ENCODE measurements at regions not wholly inside any gene's neighbourhood (a gene's known extent, or its start where the extent isn't known, plus 50 kb on each side); places are given as distances from the start of the nearest gene placed in this dataset.

- DNase-seq (ENCODE audit: low spot score): no peak
Observed at GRCh38 chr4:13036841-13037240, 447.3 kb downstream of the RAB28 start.

GRCh38 chr4:13032936-13033335 is 451.2 kb downstream of the RAB28 start:
- no peak for DNase-seq (ENCODE audit: low spot score)

GRCh38 chr4:13024147-13025105 is 459.7 kb downstream of the RAB28 start:
- DNase-seq (ENCODE audit: low spot score): no peak

DNA sequence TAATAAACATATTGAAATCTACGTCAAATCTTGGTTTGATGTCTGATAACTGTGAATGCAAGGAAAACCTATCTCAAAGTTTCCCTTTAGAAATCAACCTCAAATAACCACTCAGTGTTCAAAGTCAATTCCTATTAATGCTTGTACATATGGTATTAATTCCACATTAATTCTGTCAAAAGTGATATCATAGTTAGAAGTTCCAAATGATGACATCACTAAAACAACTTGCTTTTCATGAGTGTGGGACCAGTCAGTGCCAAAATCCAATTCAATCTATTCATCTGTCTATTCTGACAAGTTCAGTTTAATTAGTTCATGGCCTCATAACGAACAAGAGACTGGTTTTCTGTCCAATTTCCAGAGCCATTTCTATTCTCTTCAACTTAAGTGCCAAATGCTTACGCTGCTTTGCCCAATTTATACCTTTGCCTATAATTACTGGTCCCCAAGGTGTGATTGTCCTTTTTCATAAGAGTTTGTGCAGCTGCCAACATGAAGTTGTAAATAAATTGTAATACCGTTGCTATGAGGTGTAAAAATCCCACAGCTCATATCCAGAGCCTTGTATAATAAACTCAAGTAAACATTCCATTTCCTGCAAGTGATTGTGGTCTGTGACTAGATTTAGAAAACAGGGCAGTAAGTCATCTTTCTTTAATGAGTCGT is 476.2 kb downstream of the RAB28 start:
- no peak for DNase-seq (ENCODE audit: low spot score)

DNA sequence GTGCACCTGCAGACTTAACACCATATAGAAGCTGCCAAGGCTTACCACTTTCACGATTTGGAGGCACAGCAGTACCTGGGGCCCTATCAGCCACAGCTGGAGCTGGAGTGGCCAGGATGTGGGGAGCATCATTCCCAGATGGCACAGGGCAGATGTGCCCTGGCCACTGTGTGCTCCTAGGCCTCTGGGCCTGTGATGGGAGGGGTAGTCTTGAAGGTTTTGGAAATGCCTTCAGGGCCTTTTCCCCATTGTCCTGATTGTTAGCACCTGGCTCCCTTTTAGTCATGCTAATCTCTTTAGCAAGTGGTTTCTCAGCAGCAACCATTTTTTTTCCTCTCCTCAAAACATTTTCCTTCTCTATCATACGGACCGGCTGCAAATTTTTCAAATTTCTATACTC is 490.2 kb downstream of the RAB28 start:
- DNase-seq (ENCODE audit: low spot score): no peak

GRCh38 chr4:12987284-12987683 is 496.9 kb downstream of the RAB28 start:
- DNase-seq (ENCODE audit: low spot score): no peak

- DNase-seq (ENCODE audit: low spot score): no peak
Observed at GRCh38 chr4:12979797-12980196, 504.3 kb downstream of the RAB28 start.

GRCh38 chr4:12978310-12978709 is 505.8 kb downstream of the RAB28 start:
- DNase-seq (ENCODE audit: low spot score): no peak

GRCh38 chr4:12975511-12975910 is 508.6 kb downstream of the RAB28 start:
- DNase-seq (ENCODE audit: low spot score): no peak

GRCh38 chr4:12973522-12973921 is 510.6 kb downstream of the RAB28 start:
- DNase-seq (ENCODE audit: low spot score): no peak

DNA sequence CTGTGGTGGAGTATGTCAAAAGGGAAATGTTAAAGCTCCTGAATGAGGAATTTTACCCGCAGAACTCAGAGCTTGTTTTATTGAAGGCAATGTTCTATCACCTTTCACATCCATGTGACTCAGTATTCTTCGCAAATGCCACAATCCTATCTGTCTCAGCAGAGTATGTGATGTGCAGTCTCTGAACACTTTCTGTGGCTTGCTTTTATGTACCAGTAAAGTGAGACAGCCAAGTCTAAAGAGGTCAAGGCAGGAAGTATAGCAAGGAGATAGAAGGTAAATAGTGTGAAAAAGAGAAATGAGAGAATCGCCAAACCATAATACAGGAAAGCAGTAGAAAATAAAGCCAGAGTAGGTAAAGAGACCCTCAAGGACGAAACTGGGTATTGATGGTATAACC is 515.8 kb downstream of the RAB28 start:
- no peak for DNase-seq (ENCODE audit: low spot score)

GRCh38 chr4:12966726-12967125 is 517.4 kb downstream of the RAB28 start:
- DNase-seq (ENCODE audit: low spot score): no peak

- no peak for DNase-seq (ENCODE audit: low spot score)
Observed at GRCh38 chr4:12965334-12965733, 518.8 kb downstream of the RAB28 start.

GRCh38 chr4:12963912-12964311 is 520.2 kb downstream of the RAB28 start:
- DNase-seq (ENCODE audit: low spot score): no peak

- no peak for DNase-seq (ENCODE audit: low spot score)
Observed at GRCh38 chr4:12963291-12963690, 520.8 kb downstream of the RAB28 start.

- no peak for DNase-seq (ENCODE audit: low spot score)
Observed at GRCh38 chr4:12961713-12962112, 522.4 kb downstream of the RAB28 start.

- no peak for DNase-seq (ENCODE audit: low spot score)
Observed at GRCh38 chr4:12958436-12958835, 525.7 kb downstream of the RAB28 start.

DNA sequence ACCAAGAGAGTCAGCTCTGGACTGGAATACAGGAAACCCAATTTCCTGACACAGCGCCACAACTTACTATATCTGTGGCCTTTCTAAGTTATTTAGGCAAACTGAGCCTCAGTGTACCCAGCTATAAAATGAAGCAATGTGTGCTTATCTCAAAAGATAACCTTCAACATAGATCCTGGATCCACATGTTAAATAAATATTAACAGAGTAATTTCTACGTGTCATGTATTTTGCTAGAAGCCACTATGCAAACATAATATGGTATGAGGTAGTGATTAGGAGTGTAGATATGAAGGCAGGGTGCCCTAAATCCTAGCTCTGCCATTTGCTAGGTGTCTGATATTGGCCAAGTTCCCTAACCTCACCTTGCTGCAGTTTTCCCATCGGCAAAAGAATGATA is 527.0 kb downstream of the RAB28 start:
- DNase-seq (ENCODE audit: low spot score): no peak

DNA sequence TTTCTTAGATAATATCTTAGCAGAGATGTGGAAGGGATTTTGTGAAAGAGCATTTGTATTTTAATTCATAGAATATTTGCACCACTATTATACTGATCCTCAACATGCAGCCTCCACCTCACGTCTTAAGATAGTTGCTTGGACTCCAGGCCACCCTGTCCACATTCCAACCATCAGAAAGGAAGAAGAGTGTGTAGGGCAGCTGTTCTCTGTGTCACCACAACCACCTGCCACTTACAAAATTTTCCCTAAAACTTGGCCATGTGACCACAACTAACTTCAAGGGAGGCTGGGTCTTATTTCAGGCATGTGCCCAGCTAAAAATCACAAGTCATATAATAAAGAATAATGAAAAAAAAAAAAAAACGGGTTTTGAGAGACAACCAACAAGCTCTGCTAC is 528.1 kb downstream of the RAB28 start:
- no peak for DNase-seq (ENCODE audit: low spot score)

DNA sequence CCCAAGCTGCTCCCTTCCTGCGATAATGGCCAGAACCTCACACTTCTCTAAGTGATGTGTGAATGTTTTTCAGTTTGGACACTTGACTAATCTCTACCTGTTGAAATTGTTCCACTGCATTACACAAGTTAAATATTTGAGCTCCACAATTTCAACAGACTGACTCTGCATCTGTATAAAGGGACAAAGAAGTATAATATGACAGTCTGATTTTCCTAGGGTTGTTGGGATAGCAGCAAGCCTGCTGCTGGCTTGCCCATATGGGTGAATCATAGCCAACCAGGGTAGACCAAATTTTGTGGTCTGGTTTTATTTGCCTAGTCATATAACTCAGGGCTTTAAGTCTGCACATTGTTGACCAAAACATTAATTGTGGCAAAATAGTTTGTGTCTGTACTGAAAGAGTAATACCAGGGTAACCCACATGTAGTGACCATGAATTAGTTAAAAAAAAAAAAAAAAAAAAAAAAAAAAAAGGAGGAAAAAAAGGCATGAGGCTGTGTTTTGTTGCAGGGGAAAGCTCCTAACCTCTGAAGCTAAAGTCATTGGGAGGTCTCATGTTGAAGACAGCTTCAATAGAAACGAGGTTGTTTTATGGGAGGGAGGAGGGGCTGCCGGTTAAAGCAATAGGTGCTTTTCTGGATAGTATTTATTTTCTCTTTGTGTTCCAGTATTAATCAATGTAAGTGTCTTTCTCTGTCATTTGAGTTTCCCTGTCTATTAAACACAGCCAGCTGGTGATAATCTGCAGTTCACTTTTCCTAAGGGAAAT is 534.2 kb downstream of the RAB28 start:
- no peak for DNase-seq (ENCODE audit: low spot score)

- DNase-seq (ENCODE audit: low spot score): no peak
Observed at GRCh38 chr4:12943069-12943468, 541.1 kb downstream of the RAB28 start.

GRCh38 chr4:12933760-12934221 is 550.3 kb downstream of the RAB28 start:
- DNase-seq (ENCODE audit: low spot score): no peak
